GM18507 (cell line): ENCODE measurements at regions not wholly inside any gene's neighbourhood (a gene's known extent, or its start where the extent isn't known, plus 50 kb on each side); places are given as distances from the start of the nearest gene placed in this dataset.

Source experiments
- DNase-seq: peaks from one replicate; pipeline ENCODE4 v3.0.0; 2011; ENCODE audit warnings: low read depth; ENCODE audit not compliant: insufficient read length; ENCODE audit errors: extremely low spot score
- FAIRE-seq: peaks from 2 replicates; lab custom pipeline; 2011; peaks lifted over from hg19 to GRCh38; lab: Jason Lieb, UNC

GRCh38 chr3:110165370-110165743 lies 828.0 kb upstream of the DPPA4 start:
- FAIRE-seq: no peak

GRCh38 chr3:110165753-110166152 lies 828.4 kb upstream of the DPPA4 start:
- DNase-seq (no peak), FAIRE-seq (no peak)

More at GRCh38 chr3:110165370-110165743, 828.0 kb upstream of the DPPA4 start:
- DNase-seq: no peak

GRCh38 chr3:110166791-110167190 lies 829.4 kb upstream of the DPPA4 start:
- DNase-seq: no peak

GRCh38 chr3:110174908-110175307 lies 837.6 kb upstream of the DPPA4 start:
- FAIRE-seq: no peak
- DNase-seq: no peak

More at GRCh38 chr3:110166791-110167190, 829.4 kb upstream of the DPPA4 start:
- no peak for FAIRE-seq

- DNase-seq (no peak), FAIRE-seq (no peak)
Measured at GRCh38 chr3:110178965-110179364, 841.6 kb upstream of the DPPA4 start.

GRCh38 chr3:110180733-110181132 lies 843.4 kb upstream of the DPPA4 start:
- DNase-seq (no peak), FAIRE-seq (no peak)

GRCh38 chr3:110181226-110181625 lies 843.9 kb upstream of the DPPA4 start:
- DNase-seq (no peak), FAIRE-seq (no peak)

- FAIRE-seq: no peak
Measured at GRCh38 chr3:110184536-110184935, 847.2 kb upstream of the DPPA4 start.

GRCh38 chr3:110193074-110193473 lies 855.7 kb upstream of the DPPA4 start:
- FAIRE-seq: no peak
- no peak for DNase-seq

More at GRCh38 chr3:110184536-110184935, 847.2 kb upstream of the DPPA4 start:
- DNase-seq: no peak

- DNase-seq (no peak), FAIRE-seq (no peak)
Measured at GRCh38 chr3:110198717-110199587, 861.6 kb upstream of the DPPA4 start.

- FAIRE-seq (no peak), DNase-seq (no peak)
Measured at GRCh38 chr3:110199588-110199943, 862.2 kb upstream of the DPPA4 start.

GRCh38 chr3:110210086-110210660 lies 861.4 kb upstream of the NECTIN3 start:
- FAIRE-seq (no peak), DNase-seq (no peak)

GRCh38 chr3:110226645-110227044 lies 845.0 kb upstream of the NECTIN3 start:
- FAIRE-seq (no peak), DNase-seq (no peak)

GRCh38 chr3:110227991-110228390 lies 843.6 kb upstream of the NECTIN3 start:
- no peak for DNase-seq
- no peak for FAIRE-seq

GRCh38 chr3:110234831-110235230 lies 836.8 kb upstream of the NECTIN3 start:
- FAIRE-seq (no peak), DNase-seq (no peak)

GRCh38 chr3:110236976-110237610 lies 834.5 kb upstream of the NECTIN3 start:
- DNase-seq (no peak), FAIRE-seq (no peak)

- FAIRE-seq (no peak), DNase-seq (no peak)
Measured at GRCh38 chr3:110243081-110243480, 828.5 kb upstream of the NECTIN3 start.

- DNase-seq: no peak
- FAIRE-seq: no peak
Measured at GRCh38 chr3:110246796-110247376, 824.7 kb upstream of the NECTIN3 start.

- FAIRE-seq: no peak
- DNase-seq: no peak
Measured at GRCh38 chr3:110248666-110249065, 823.0 kb upstream of the NECTIN3 start.

GRCh38 chr3:110253794-110254193 lies 817.8 kb upstream of the NECTIN3 start:
- FAIRE-seq (no peak), DNase-seq (no peak)
